Right renal cortex interstitium (tissue), 3 donors: ENCODE measurements at regions not wholly inside any gene's neighbourhood (a gene's known extent, or its start where the extent isn't known, plus 50 kb on each side); places are given as distances from the start of the nearest gene placed in this dataset.
"Not testable (repeated sequence)": the region's sequence is repeated elsewhere in the genome, so short reads cannot be mapped to it uniquely, and the experiment has no call there.

ENCODE experiments used
- DNase-seq, 3 donors: peaks; one replicate each; pipeline ENCODE4 v3.0.0-alpha.2; 2013; ENCODE audit warnings: low read depth in 3 of 3, low spot score in 2 of 3

DNA sequence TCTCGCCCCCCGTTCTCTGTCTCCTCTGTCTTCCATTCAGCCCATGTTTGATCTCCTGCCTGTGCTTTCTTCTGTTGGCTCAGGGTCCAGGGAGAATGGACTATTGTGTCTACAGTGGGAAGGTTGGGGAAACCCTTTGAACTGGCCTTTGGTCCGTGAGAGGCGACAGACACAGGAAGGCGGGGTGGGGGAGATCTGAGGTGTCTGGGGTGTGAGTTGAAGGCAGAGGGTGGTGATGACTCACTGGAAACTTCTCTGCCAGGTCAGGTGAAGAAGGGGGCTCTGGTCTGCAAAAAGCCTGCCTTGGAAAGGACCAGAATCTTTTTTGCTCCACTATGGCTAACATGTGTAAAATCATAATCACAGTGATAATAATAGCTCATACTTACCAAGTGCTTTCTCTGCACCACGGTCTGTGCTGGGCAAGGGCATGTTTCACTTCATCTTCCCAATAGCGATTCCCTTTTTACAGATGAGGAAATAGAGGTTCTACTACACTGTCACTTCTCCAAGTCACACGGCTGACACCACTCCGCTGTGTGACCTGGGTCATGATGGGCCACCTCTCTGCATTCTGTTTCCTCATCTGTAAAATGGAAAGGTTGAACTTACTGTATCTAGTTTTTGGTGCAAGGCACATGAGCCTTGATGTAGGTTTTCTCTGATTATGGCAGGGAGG is 99.8 kb upstream of the ALX4 start:
- no peak for DNase-seq

- no peak for DNase-seq
Observed at GRCh38 chr11:44416776-44417175, 106.8 kb upstream of the ALX4 start.

DNA sequence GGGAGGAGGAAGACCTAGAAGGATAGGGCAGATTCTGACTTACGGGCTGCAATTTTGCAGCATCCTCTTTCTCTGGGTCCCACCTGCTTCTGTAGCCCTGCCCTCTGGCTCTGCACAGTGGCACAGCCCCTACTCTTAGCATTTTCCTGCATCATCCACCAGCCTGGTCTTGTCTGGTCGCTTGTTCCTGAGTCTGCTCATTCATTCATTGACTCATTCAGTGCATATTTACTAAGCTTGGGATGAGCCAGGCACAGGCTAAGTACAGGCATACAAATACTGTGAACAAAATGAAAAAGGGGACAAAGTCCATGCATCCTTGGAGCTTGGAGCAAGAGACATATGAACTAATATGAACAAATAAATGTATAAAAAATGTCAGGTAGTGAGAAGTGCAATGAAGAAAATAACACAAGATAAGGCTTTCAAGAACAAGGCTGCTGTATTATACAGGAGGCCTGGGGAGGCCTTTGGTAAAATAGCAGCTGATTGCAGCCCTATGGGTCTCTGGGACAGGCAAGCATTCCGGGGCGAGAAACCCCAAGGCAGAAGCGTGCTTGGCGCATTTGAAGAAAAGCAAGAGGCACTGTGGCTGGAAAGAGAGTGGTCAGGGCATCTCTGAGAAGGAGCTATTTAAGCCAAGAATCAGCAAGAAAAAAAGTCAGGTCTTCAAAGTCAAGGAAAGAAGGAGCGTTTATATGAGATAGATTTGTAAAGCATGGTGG is 108.0 kb upstream of the ALX4 start:
- no peak for DNase-seq

DNA sequence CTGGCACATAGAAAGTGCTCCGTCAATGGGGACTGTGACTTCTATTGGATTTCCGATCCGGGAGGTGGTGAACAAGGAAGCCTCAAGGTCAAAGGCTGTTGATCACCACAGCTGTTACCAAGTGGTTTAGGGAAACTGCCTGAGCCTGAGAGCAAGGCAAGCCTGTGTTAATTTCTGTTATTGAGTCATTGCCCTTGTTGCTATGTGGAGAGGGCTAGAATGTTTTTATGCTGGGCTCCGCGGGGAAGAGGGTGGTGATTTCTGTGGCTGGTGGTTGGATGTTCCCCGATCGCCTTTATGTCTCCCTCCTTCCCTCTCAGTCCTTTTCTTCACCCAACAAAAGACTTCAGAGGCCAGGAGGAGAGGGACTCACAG is 108.5 kb upstream of the ALX4 start:
- DNase-seq = no peak

- DNase-seq = no peak
Observed at GRCh38 chr11:44421090-44421675, 111.2 kb upstream of the ALX4 start.

GRCh38 chr11:44423289-44423688 is 113.3 kb upstream of the ALX4 start:
- no peak for DNase-seq

DNA sequence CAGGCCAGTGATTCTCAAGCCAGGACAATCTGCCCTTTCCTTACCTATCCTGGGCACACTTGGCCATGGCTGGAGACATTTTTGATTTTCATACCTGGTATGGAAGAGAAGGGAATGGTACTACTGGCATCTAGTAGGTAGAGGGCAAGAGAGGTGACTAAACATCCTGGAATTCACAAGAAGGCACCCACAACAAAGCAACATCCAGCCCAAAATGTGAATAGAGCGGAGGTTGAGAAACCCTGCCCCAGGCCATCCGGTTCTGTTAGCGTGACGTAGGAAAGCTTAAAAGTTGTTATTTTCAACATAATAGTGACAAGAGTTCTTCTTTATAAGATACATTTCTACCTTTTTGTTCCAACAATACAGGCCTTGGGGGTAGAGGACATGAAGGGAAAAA is 114.9 kb upstream of the ALX4 start:
- DNase-seq = no peak

DNA sequence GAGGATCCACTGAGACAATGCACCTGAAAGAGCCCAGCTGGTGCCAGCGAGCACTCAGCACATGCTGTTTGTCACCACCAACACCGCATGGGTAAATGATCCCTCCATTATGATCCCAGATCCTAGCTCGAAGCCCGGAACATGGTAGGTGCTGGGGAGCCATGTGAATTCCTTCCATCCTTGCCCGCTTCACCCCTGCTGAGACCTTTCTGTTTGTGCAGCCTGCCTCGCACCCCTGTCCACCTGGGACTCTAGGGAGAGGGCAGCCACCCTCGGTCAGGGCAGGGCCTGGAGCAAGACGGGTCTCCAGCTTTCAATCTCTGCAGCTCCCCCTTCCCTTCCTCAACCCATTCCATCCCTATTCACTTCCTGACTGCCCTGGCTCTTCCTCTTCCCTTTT is 116.2 kb upstream of the ALX4 start:
- no peak for DNase-seq

- no peak for DNase-seq
Observed at GRCh38 chr11:44426958-44427357, 117.0 kb upstream of the ALX4 start.

- DNase-seq = no peak
Observed at GRCh38 chr11:44427432-44427831, 117.5 kb upstream of the ALX4 start.

DNA sequence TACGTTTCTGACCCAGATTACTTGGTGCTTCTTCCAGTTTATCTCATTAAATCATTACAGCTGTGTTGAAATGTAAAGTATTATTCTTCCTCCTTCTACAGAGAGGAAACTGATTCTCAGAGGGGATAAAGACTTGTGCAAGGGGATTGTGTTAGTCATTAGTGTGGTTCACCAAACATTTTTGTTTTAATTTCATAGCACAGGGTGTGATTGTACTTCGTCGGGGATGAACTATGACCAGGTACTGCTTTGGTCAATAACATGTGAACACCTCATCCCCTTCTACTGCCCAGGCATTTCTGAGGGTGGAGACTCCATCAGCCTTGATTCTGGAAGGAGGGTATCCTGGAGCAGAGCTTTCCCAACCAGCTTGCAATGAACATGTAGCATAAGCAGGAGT is 120.2 kb upstream of the ALX4 start:
- no peak for DNase-seq

GRCh38 chr11:44434191-44434590 is 124.3 kb upstream of the ALX4 start:
- DNase-seq = no peak

GRCh38 chr11:44437122-44437521 is 127.2 kb upstream of the ALX4 start:
- no peak for DNase-seq

GRCh38 chr11:44442893-44443673 is 122.4 kb upstream of the CD82 start:
- not testable (repeated sequence) for DNase-seq

DNA sequence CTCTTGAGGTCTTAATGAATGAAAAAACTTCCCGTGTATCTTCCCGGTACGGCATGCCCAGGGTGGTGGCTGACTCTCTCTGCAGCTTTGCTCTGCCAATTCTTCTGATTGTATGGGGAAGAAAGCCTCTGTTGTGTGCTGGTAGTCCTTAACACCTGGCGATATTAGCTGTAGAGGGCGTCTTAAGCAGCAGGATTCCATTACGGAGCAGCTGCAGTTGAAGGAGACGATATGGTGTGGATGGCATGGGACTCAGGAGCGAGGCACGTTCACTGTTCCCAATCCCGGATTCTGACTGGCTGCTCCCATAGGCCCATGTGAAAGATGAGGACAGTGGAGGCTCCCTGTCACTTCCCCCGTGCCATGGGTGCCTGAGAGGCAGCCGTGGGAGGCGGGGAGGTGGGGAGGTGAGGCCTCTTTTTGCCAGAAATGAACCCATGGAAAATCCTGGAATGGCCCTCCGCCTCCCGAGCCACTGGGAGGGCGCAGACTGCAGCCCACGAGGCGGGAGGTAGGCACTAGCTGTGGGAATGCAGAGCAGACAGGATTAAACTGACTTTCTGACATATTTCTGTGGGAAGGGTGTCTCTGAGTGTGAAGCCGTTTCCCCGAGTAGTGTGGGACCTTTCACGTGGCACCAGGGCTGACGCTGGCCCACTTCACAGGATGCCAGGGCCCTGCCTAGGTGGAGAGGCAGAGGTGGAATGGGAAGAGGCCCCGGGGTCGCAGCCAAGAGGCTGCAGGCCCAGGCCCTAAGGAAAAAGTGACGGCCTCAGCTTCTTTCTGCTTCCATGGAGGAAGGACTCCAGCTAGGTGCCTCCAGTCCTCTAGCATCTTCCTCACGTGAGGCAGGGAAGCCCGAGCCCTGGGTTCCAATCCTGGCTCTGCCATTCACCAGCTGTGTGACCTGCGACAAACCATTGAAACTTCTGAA is 121.4 kb upstream of the CD82 start:
- no peak for DNase-seq

- no peak for DNase-seq
Observed at GRCh38 chr11:44444770-44445321, 120.6 kb upstream of the CD82 start.

- DNase-seq = no peak
Observed at GRCh38 chr11:44445500-44446365, 119.7 kb upstream of the CD82 start.

- no peak for DNase-seq
Observed at GRCh38 chr11:44446366-44446762, 119.1 kb upstream of the CD82 start.
